ENCODE measurements at regions not wholly inside any gene's neighbourhood (a gene's known extent, or its start where the extent isn't known, plus 50 kb on each side); places are given as distances from the start of the nearest gene placed in this dataset.
"Not testable (repeated sequence)": the region's sequence is repeated elsewhere in the genome, so short reads cannot be mapped to it uniquely, and the experiment has no call there.

DNA sequence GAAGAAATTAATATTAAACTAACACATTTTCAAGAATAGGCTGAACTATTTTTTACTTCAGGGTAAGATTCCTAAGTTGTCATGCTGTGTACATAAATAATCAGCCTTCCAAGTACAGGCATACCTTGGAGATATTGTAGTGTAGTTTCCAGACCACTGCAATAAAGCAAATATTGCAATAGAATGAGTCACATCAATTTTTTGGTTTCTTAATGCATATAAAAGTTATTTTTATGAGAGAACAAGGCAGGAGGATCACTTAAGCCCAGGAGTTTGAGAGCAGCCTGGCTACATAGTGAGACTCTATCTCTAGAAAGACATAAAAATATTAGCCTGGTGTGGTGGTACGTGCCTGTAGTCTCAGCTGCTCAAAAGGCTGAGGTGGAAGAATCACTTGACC is 511.5 kb downstream of the UQCRFS1 start:
- WGBS, 3 donors: 74 to 95% (median 77%) methylated on average over 1 of the region's 1 CpG
- no peak overlapping the region for H3K27ac ChIP-seq (ENCODE audit: low read depth, low read length)

- WGBS, 3 donors: 65 to 76% (median 75%) methylated on average over 4 of the region's 4 CpGs
These were observed 512.8 kb downstream of the UQCRFS1 start for GRCh38 chr19:28700176-28700575.

GRCh38 chr19:28697308-28697707 is 515.6 kb downstream of the UQCRFS1 start:
- no peak overlapping the region for H3K27ac ChIP-seq (ENCODE audit: low read depth, low read length)
- 64 to 94% (median 83%) methylated on average over 1 of the region's 1 CpG for WGBS, 3 donors

More at GRCh38 chr19:28700176-28700575, 512.8 kb downstream of the UQCRFS1 start:
- H3K27ac ChIP-seq (ENCODE audit: low read depth, low read length): no peak overlapping the region

- 63 to 78% (median 70%) methylated on average over 5 of the region's 5 CpGs for WGBS, 3 donors
- H3K27ac ChIP-seq (ENCODE audit: low read depth, low read length): no peak overlapping the region
These were observed 518.1 kb downstream of the UQCRFS1 start for GRCh38 chr19:28694812-28695211.

GRCh38 chr19:28691683-28692082 is 521.3 kb downstream of the UQCRFS1 start:
- no peak overlapping the region for H3K27ac ChIP-seq (ENCODE audit: low read depth, low read length)
- 62 to 94% (median 85%) methylated on average over 1 of the region's 1 CpG for WGBS, 3 donors

DNA sequence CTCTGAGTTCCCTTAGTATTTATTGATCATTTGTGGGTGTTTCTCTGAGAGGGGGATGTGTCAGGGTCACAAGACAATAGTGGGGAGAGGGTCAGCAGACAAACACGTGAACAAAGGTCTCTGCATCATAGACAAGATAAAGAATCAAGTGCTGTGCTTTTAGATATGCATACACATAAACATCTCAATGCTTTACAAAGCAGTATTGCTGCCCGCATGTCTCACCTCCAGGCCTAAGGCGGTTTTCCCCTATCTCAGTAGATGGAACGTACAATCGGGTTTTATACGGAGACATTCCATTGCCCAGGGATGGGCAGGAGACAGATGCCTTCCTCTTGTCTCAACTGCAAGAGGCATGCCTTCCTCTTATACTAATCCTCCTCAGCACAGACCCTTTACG is 523.5 kb downstream of the UQCRFS1 start:
- not testable (repeated sequence) for H3K27ac ChIP-seq (ENCODE audit: low read depth, low read length)
- WGBS, 3 donors: 71 to 84% (median 75%) methylated on average over 6 to 7 of the region's 7 CpGs

DNA sequence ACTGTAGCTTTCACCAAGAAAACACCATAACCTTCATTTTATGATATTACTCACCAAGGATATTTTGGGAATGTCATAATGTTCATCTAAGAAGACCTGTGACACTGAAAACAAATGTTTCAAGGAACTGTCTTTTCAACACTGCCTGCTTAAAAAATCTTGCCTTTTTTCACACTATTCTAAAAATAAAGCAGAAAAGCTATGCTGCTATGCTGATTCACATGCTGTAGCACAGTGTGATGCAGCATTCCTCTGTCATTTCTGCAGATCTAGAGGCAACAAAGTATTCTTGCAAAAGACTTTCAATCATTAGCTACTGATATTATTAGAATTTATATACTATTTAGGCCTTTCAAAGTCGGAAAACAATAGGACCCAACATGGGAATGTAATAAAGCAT is 525.7 kb downstream of the UQCRFS1 start:
- H3K27ac ChIP-seq (ENCODE audit: low read depth, low read length): no peak overlapping the region
- WGBS, 3 donors: 69 to 80% (median 73%) methylated on average over 1 of the region's 1 CpG

DNA sequence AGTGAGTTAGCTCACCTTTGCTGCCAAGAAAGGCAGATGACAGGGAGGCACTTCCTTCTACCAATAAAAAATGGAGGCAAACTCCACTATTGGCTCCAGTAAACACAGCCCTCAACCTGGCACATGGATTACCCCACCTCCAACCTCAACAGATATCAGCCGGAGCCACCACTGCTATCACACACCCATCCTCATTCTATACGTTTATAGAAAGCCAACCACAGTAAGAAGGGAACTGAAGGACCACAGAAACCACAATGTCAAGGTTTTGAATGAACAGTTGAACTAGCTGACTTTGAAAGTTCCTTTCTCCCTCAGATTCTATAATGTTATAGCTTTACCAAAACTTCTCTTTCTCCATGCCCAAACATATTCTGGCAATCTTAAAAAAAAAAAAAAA is 526.2 kb downstream of the UQCRFS1 start:
- WGBS, 3 donors: 55 to 57% (median 56%) methylated on average over 2 of the region's 2 CpGs

GRCh38 chr19:28685802-28686201 is 527.1 kb downstream of the UQCRFS1 start:
- H3K27ac ChIP-seq (ENCODE audit: low read depth, low read length): no peak overlapping the region
- WGBS, 3 donors: 88 to 97% (median 93%) methylated on average over 3 of the region's 3 CpGs

More for the DNA sequence above, 526.2 kb downstream of the UQCRFS1 start:
- no peak overlapping the region for H3K27ac ChIP-seq (ENCODE audit: low read depth, low read length)

- not testable (repeated sequence) for H3K27ac ChIP-seq (ENCODE audit: low read depth, low read length)
- 76 to 81% (median 81%) methylated on average over 4 of the region's 4 CpGs for WGBS, 3 donors
These were observed 527.9 kb downstream of the UQCRFS1 start for GRCh38 chr19:28685077-28685476.

GRCh38 chr19:28680111-28680510 is 532.8 kb downstream of the UQCRFS1 start:
- WGBS, 3 donors: 87 to 94% (median 89%) methylated on average over 3 of the region's 3 CpGs

DNA sequence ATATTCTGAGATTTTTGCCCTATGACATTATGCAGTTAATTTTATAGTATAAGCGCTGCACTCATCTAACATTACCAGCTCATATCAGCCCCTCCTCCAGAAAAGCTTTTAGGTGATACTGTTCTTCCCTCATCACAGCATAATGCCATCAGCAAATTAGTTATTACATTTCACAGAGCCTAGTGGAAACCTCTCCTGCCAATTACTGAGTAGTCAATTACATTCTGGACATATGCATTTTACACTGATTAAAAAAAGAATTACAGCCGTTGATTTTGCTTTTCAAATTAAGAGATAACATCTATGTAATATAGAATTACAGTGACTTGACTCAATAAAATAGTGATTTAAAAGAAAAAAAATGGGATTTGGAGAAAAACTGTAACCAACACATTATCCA is 542.1 kb downstream of the UQCRFS1 start:
- whole genome bisulfite sequencing, 3 donors: 59 to 70% (median 66%) methylated on average over 2 of the region's 2 CpGs
- H3K27ac ChIP-seq (ENCODE audit: low read depth, low read length): no peak overlapping the region

More at GRCh38 chr19:28680111-28680510, 532.8 kb downstream of the UQCRFS1 start:
- no peak overlapping the region for H3K27ac ChIP-seq (ENCODE audit: low read depth, low read length)

- 71 to 81% (median 71%) methylated on average over 2 of the region's 2 CpGs for WGBS, 3 donors
- no peak overlapping the region for H3K27ac ChIP-seq (ENCODE audit: low read depth, low read length)
These were observed 543.1 kb downstream of the UQCRFS1 start for GRCh38 chr19:28669804-28670203.

DNA sequence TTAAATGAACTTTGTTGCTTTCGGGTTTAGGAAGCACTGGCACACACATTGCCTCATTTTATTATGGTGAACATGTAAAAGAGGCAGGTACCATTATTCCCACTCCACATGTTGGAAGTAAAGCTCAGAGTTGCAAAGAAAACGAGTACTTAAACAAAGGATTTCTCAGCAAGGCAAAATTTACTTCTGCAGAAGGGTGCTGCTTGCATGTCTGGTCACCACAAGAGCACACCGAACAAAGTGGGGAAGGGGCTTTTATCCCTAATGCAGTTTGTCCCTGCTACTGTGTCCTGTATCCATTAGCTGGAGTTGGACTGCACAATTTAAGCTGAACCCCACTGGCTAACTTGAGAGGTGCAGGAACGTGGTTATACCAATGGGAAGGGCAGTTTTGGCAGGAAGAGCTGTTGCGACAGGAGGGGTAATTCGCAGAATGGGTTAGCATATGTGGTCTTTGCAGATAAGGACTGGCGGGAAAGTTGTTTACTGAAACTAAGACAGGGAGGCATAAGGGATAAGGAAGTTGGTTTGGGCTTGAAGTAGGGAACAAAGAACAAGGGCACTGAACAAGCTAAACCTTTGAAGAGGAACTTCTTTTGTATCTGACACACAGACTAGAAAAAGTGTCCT is 545.5 kb downstream of the UQCRFS1 start:
- no peak overlapping the region for H3K27ac ChIP-seq (ENCODE audit: low read depth, low read length)
- WGBS, 3 donors: 81 to 87% (median 84%) methylated on average over 7 of the region's 7 CpGs

DNA sequence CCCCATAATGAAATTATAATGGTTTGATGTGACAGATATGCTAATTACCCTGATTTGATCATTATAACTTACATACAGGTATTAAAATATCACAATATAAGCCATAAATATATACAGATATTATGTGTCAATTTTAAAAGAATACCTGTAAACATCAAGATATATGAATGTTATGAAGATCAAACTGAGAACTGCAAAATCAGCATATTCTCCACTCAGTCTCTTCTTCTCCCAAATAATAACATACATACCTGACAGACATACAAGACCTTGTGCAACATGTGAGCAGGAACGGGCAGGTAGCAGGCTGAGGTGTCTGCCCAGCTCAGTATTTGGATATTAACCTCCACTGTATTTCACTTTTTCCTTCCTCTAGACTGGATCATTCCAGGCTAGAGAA is 547.2 kb downstream of the UQCRFS1 start:
- no peak overlapping the region for H3K27ac ChIP-seq (ENCODE audit: low read depth, low read length)
- WGBS, 3 donors: 79 to 96% (median 88%) methylated on average over 1 of the region's 1 CpG

- no peak overlapping the region for H3K27ac ChIP-seq (ENCODE audit: low read depth, low read length)
- 51 to 71% (median 60%) methylated on average over 2 of the region's 2 CpGs for WGBS, 3 donors
These were observed 556.3 kb downstream of the UQCRFS1 start for GRCh38 chr19:28656644-28657043.

DNA sequence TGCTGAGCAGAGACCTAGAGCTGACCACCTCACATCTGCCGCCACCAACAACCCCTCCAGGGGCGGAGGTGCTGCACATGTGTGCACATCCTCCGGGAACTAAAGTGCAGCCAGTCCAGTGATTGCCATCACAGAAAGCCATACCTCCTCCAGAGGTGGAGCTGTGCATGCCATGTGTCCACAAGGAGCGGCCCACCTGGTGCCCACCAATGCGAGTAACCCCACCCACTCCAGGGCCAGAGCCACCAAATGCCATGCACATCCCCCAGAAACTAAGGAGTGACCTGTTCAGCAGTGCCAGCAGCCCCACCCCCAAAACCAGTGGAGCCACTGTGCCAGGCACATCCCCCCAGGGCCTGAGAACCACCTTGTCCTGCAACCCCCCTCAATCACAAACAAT is 557.9 kb downstream of the UQCRFS1 start:
- no peak overlapping the region for H3K27ac ChIP-seq (ENCODE audit: low read depth, low read length)
- 84 to 95% (median 94%) methylated on average over 5 of the region's 5 CpGs for WGBS, 3 donors

DNA sequence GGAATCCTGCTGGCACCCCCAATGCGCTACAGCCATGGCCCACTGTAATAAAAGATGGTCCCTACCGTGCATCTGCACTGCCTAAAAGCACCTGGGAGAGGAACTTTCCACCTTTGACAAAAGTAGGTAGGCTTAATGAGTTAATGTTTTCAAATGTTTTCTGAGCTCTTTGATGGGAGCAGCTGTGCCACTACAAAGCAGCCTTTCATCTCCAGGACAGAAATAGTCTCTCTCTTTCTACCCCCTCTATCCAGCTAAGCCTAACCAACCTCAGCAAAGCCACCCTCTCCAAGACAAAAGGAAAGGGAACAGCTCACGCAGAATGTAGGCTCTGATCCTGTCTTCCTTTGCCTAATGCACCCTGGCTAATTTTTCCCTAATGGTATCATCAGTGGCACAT is 560.2 kb downstream of the UQCRFS1 start:
- 50 to 78% (median 72%) methylated on average over 3 of the region's 3 CpGs for WGBS, 3 donors
- H3K27ac ChIP-seq (ENCODE audit: low read depth, low read length): no peak overlapping the region

DNA sequence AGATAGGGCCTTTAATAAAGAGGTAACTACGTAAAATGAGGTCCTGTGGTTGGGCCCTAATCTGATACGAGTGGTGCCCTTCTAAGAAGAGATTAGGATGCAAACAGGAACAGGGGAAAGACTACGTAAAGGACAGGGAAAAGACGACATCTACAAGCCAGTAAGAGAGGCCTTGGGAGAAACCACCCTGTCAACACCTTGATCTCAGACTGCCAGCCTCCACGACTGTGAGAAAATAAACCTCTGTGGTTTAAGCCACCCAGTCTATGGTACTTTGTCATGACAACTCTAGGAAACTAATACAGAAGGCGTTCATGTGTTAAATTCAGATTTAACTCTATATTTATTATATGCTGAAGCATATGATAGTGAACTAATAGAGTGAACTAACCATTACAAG is 566.3 kb downstream of the UQCRFS1 start:
- no peak overlapping the region for H3K27ac ChIP-seq (ENCODE audit: low read depth, low read length)
- WGBS, 3 donors: 66 to 82% (median 80%) methylated on average over 6 of the region's 6 CpGs

DNA sequence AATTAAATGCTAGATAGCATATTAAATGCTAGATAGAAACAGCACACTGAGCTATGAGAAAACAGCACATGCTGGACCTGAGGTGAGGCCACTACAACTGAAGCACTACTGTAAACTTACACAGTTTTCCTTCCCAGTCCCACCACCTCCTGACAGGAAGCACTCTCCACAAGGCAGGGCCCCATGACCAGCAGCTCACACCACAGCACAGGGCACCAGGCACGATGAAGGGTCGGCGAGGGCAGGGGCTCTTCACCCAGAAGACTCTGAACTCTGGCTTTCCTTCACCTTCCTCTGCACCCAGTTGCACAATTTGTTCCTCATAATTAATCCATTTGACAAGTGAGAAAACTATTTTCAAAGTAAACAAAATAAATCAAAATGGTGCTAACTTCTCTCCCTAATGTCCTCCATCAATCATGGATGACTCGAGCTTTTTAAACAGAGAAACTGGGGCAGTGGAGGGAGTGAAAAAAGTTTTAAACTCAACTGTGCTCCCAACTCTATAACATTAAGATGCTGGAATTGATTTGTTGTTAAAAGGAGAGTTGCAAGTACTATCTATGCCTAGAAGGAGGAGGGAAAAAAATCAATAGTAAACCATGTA is 568.7 kb downstream of the UQCRFS1 start:
- 6 to 22% (median 15%) methylated on average over 4 of the region's 4 CpGs for WGBS, 3 donors
- no peak overlapping the region for H3K27ac ChIP-seq (ENCODE audit: low read depth, low read length)
